ENCODE measurements at regions not wholly inside any gene's neighbourhood (a gene's known extent, or its start where the extent isn't known, plus 50 kb on each side); places are given as distances from the start of the nearest gene placed in this dataset.

GRCh38 chr15:91622235-91622634, 231.3 kb upstream of the SLCO3A1 start:
- DNase-seq (ENCODE audit: low read depth) = no peak
- H3K4me3 ChIP-seq (ENCODE audit: low read depth, low read length) = no peak overlapping the region
- TF ChIP-seq, protein P1, sequence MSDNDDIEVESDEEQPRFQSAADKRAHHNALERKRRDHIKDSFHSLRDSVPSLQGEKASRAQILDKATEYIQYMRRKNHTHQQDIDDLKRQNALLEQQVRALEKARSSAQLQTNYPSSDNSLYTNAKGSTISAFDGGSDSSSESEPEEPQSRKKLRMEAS (IDR thresholded peaks at IDR 0.05; ENCODE audit: low read depth, low read length) = no peak
- no peak for TF ChIP-seq POLR2A (IDR thresholded peaks at IDR 0.05; ENCODE audit: extremely low read depth, insufficient read length)
- TF ChIP-seq MYC (IDR thresholded peaks at IDR 0.05; ENCODE audit: low read depth, low read length) = no peak

DNA sequence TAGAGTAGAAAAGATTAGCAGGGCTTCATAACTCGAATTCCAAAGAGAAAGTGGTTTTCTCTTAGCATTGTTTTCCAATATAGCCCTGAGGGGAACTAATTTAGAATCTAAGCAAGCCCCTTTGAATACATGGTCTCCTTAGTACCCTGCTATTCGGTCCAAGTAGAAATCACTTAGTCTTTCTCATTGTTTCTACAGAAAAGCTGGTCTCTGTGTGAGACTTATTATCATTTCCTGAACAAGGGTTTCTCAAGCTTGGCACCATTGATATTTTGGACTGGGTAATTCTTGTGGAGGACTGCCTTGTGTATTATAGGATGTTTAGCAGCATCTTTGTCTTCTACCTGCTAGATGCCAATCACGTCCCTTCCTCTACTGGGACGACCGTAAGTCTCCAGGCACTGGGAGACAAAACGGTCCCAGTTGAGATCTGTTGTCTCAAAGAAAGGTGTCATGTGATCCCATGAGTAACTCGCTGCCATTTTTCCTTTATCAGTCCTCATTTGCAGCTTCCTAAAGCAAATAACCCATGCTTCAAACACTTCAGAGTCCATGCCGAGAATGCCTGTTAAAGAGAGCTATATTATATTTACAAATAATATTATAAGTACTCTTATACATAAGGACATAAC, 230.7 kb upstream of the SLCO3A1 start:
- DNase-seq (ENCODE audit: low read depth) = no peak
- no peak overlapping the region for H3K4me3 ChIP-seq (ENCODE audit: low read depth, low read length)
- TF ChIP-seq POLR2A (IDR thresholded peaks at IDR 0.05; ENCODE audit: extremely low read depth, insufficient read length) (no peak), MYC (IDR thresholded peaks at IDR 0.05; ENCODE audit: low read depth, low read length) (no peak)
- TF ChIP-seq, protein P2, sequence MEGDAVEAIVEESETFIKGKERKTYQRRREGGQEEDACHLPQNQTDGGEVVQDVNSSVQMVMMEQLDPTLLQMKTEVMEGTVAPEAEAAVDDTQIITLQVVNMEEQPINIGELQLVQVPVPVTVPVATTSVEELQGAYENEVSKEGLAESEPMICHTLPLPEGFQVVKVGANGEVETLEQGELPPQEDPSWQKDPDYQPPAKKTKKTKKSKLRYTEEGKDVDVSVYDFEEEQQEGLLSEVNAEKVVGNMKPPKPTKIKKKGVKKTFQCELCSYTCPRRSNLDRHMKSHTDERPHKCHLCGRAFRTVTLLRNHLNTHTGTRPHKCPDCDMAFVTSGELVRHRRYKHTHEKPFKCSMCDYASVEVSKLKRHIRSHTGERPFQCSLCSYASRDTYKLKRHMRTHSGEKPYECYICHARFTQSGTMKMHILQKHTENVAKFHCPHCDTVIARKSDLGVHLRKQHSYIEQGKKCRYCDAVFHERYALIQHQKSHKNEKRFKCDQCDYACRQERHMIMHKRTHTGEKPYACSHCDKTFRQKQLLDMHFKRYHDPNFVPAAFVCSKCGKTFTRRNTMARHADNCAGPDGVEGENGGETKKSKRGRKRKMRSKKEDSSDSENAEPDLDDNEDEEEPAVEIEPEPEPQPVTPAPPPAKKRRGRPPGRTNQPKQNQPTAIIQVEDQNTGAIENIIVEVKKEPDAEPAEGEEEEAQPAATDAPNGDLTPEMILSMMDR (IDR thresholded peaks at IDR 0.05; ENCODE audit: low read depth, low read length) = no peak
- TF ChIP-seq, protein P1 (IDR thresholded peaks at IDR 0.05; ENCODE audit: low read depth, low read length) = no peak

GRCh38 chr15:91624353-91624968, 229.0 kb upstream of the SLCO3A1 start:
- TF ChIP-seq, protein P2 (IDR thresholded peaks at IDR 0.05; ENCODE audit: low read depth, low read length) = no peak
- TF ChIP-seq POLR2A (IDR thresholded peaks at IDR 0.05; ENCODE audit: extremely low read depth, insufficient read length) (no peak), MYC (IDR thresholded peaks at IDR 0.05; ENCODE audit: low read depth, low read length) (no peak)
- TF ChIP-seq, protein P1 (IDR thresholded peaks at IDR 0.05; ENCODE audit: low read depth, low read length) = no peak
- no peak for DNase-seq (ENCODE audit: low read depth)
- no peak overlapping the region for H3K4me3 ChIP-seq (ENCODE audit: low read depth, low read length)

DNA sequence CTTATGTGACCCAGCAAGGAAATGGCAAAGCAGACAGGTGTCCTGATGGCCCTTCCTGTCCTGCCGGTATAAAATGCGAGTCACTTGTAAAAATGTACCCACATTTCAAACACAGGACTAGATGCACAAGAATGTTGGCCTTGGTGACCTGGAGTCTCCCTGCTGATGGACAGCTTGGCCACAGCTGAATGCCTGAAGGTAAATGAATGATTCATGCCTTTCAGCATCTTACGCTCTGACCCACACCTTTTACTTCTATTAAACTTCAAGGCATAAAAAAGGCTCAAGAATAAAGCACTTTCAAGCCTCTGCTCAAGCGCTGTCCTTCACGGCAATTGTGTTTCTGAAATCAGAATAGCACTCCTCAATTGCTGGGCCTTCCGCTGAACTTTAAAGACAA, 228.0 kb upstream of the SLCO3A1 start:
- TF ChIP-seq POLR2A (IDR thresholded peaks at IDR 0.05; ENCODE audit: extremely low read depth, insufficient read length) (no peak), MYC (IDR thresholded peaks at IDR 0.05; ENCODE audit: low read depth, low read length) (no peak)
- TF ChIP-seq, protein P2 (IDR thresholded peaks at IDR 0.05; ENCODE audit: low read depth, low read length) = no peak
- TF ChIP-seq, protein P1 (IDR thresholded peaks at IDR 0.05; ENCODE audit: low read depth, low read length) = no peak
- H3K4me3 ChIP-seq (ENCODE audit: low read depth, low read length) = no peak overlapping the region
- no peak for DNase-seq (ENCODE audit: low read depth)

- H3K4me3 ChIP-seq (ENCODE audit: low read depth, low read length) = no peak overlapping the region
- no peak for TF ChIP-seq MYC (IDR thresholded peaks at IDR 0.05; ENCODE audit: low read depth, low read length)
- no peak for TF ChIP-seq POLR2A (IDR thresholded peaks at IDR 0.05; ENCODE audit: extremely low read depth, insufficient read length)
- TF ChIP-seq, protein P1 (IDR thresholded peaks at IDR 0.05; ENCODE audit: low read depth, low read length) = no peak
- TF ChIP-seq, protein P2 (IDR thresholded peaks at IDR 0.05; ENCODE audit: low read depth, low read length) = no peak
- DNase-seq (ENCODE audit: low read depth) = no peak
Observed at GRCh38 chr15:91627473-91628278, 225.8 kb upstream of the SLCO3A1 start.

Measured in NB4 (cell line).